RCC 7860 (cell line): ENCODE measurements at regions not wholly inside any gene's neighbourhood (a gene's known extent, or its start where the extent isn't known, plus 50 kb on each side); places are given as distances from the start of the nearest gene placed in this dataset.

Source experiments
- DNase-seq: peaks from one replicate; pipeline ENCODE4 v3.0.0-alpha.2; 2015; ENCODE audit warnings: low spot score
- FAIRE-seq: peaks from 2 replicates; lab custom pipeline; 2012; peaks lifted over from hg19 to GRCh38; lab: Jason Lieb, UNC

DNA sequence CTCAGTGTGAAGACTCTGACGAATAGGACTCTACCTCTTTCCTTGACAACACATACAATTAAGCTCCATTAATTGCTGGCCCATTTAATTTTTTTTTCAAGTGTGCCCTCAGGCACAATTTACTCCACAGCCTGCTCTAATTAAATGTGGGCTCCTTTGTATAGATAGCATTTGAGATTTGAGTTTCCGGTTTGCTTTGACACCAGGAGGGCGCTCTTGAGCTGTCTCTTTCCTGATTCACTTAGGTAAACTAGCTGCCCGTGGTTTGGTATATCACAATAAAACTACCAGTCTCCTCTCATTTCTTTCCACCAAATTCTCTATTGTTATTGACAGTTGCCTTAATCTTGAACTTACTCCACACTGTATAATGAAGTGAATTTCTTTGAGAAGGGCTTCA lies 666.0 kb downstream of the DSC3 start:
- DNase-seq (no peak), FAIRE-seq (no peak)

DNA sequence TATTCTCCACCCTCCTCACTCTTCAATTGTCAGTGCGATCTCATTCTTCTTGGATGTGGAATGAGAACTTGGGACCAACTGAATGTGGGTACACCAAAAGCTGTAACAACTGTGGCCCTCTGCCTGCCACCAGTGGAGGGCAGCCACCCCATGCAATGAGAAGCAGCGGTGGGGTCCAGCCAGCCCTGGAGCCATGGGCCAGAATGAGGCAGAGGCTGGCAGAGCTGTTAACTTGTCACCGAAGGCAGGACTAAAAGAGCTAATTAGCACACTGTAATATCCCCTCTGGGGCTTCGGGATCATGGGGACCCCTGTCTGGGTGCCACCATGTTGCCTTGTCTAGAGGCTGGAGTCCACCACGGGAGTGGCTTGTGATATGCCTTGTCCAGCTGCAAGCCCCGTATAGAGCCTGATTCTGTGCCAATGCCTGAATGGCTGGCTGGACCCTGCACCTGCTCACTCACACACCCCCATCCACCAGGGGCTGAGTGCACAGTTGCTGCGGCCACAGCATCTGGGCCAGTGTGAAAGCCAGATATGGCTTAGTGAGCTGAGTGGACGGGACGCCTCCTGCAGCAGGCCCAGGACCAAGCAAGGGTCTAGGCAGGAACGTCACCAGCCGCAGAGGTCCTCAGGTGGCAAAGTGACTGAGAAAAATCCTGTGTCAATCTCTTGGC lies 680.5 kb downstream of the DSC3 start:
- no peak for FAIRE-seq
- no peak for DNase-seq

DNA sequence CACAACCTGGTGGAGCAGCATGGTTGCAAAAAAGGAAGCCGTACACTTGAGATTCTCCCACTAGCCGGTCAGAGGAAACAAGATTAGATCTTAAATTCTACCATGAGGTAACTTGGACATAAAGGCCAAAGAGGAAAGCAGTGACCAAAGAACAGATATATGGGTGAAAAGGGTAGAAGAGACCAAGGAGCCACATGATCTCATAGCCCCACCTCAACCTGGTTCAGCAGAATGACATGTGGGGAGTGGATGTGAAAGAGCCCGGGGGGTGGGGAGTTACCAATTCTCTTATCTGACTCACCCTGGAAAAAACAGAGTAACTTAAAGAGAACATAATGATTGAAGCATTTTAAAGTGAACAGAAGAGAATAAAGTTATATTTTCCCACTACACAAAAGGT lies 683.0 kb downstream of the DSC3 start:
- FAIRE-seq, result no peak
- DNase-seq, result no peak

DNA sequence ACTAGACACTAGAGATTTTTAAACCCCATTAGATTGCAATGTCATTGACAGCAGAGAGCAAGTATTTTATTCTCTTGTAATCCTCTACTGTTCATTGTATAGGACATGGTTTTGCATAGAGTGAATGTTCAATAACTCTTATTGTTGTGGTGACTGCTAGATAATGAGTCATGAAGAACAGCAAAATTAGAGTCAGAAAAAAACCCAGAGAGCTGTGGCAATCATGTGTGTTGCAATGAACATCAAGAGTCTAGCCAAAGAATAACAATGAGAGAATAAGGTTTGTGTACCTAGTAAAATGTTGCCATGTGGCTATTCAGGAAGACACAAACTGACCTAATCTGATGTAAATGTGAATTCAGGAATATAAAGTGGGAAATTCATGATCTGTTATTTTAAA lies 684.0 kb downstream of the DSC3 start:
- DNase-seq, result no peak
- no peak for FAIRE-seq

DNA sequence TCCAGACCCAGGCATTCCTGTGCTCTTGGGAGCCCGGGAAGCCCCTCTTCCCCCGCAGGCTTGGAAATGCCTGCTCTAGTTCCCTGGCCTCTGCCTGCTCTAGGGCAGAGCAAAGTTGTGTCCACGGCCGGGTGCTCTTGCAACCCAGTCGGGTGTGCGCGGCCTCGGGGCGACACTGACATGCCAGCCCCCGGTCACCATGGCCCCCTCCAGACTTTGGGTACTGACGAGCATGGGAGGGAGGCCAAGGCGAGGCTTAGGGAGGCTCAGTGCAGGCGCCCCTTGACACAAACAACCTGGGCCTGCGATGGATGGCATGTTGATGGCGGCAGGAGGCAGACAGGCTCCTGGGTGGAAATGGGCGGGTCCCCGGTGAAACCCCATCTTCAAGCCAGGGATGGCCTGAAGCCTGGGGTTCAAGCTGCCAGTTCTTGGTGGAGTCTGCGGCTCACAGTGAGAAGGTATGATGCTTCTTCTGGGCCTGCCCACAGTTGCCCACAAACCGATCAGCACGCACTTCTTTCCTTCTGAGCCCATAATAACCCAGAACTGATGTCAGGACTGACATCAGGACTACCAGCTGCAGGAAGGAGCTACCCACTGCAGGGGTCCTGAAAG lies 689.9 kb downstream of the DSC3 start:
- FAIRE-seq (no peak), DNase-seq (no peak)

DNA sequence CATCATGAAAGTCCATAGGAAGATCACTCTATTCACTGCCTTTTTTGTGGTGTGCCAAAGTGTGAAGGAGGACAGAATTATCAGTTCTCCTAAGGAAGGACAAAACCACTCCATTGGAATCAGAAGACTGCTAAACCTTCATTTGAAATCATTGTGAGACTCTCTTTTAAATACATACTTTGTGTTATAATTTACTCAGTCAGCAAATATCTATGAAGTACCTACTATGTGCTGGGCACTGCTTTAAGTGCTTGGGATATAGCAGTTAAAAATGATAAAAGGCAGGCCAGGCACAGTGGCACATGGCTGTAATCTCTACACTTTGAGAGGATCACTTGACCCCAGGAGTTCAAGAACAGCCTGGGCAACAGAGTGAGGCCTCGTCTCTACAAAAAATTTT lies 692.3 kb downstream of the DSC3 start:
- no peak for FAIRE-seq
- DNase-seq, result no peak

DNA sequence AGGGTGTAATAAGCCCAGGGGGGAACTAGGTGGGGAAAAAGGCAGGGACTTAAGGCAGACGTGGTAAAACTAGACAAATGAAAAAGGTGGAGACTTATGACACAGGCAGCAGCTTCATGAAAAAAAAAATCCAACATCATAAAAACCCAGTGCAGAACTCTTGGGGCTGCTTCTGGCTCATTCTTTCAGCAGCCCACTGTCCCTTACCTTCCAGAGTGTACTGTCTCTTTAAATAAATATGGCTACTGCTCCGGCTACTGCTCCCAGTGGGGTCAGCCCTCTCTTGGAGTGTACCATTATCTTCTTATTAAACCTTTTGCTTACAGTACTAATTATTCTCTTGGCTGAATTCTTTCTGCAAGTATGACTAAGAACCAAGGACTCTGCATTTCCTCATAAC lies 699.5 kb downstream of the DSC3 start:
- FAIRE-seq, result no peak

DNA sequence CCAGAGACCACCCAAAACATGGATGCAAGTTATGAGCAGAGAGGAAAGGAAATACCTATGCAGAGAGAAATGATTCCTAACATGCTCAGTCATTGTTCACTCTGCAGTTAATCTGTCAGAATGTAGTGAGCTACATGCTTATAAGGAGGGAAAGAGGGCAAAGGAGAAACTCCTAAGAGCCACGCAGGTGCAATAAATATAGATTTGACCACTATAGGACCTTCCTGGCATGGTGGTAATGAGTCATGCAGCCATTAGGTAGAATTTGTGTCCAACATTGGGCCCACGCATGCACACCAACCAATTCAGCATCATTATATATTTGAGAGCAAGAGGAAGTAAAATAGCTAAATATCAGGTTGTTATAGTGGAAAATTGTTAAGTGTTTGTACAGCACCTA lies 699.9 kb downstream of the DSC3 start:
- FAIRE-seq (no peak), DNase-seq (no peak)

More for the DNA sequence above, 699.5 kb downstream of the DSC3 start:
- no peak for DNase-seq

DNA sequence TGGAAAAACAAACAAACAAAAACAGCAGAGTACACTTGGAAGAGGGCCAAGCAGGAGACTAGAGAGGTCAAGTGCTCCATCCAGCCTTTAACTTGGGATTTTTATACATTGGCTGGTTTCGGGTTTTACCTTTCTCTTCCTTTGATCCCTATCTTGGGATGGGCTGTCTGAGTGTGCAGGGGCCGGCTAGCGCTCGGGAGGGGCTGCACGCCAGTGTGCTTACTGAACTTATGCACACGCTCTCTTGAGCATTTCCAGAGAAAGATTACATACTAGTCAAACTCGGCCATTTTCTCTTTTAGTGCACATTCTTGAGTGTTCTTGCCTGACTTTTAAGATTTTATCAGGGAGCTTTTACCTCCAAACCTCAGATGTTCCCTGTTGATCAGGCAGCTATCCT lies 707.8 kb downstream of the DSC3 start:
- FAIRE-seq, result no peak
- no peak for DNase-seq

DNA sequence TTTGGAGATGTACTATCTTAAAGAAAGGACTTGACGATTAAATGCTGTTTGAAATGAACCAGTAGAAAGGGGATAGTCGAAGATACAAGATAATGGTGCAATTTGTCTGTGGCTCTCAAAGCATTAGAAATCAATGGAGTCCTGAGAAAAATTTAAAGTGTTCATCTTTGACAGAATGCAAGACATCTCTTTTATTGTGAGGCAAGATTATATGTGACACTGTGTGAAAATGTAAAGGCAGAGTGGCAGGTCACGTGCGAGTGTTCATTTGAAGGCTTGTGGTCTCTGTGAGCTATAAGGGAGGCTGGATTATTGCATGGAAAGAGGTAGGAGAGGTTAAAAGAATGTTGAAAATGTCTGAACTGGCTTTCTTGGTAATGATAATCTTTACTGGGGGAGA lies 709.2 kb downstream of the DSC3 start:
- FAIRE-seq, result no peak
- no peak for DNase-seq

DNA sequence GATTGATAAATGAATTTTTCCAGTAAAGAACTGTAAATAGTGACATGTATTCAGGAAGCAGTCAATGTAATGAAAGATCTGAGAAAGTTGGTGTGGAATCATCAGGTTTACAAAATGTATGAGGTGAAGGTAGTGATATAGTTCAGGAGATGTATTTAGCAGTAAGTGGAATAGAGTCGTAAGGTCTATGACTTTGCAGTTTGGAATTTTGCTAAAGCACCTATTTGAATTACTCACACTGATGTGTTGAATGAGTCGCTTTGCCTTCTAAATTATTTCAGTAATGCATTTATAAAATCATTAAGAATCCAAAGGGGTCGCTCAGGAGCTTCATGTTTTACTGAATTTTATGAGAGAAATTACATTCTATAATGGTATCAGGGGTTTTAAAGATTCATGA lies 713.7 kb downstream of the DSC3 start:
- FAIRE-seq, result no peak
- DNase-seq, result no peak

DNA sequence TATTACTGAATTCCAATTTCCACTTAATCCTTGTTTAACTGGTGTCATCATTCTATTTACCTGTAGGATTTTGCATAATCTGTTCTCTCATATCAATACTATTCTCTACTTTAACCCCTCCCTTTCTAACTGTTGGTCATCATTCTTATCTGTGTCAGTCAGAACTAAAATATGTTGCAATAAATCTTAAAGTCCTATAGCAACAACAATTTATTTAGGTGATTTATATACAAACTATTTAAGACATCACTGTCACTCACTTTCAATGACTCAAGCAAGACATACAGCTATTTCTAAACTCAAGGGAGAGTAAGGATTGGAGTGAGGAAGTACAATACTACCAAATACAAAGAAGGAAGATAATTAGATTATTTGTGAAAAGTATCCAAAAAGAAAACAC lies 740.4 kb downstream of the DSC3 start:
- DNase-seq (no peak), FAIRE-seq (no peak)

DNA sequence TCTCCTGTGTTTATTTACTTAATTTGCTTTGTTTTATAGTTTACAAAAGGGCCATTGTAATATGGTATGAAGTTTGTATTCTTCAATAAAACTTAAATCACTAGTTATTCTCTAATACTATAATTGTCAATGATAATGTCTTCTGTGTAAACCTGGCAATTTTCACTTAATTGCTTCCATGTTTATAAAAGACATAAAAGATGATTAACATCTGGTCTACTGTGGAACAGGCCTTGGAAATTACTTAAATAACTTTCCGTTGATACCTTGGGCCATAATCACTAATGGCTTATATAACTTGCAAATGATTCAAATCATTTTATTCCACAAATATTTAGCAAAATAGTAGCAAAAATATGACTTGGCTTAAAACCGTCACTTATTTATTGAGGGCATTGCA lies 743.8 kb downstream of the DSC3 start:
- no peak for FAIRE-seq
- no peak for DNase-seq

DNA sequence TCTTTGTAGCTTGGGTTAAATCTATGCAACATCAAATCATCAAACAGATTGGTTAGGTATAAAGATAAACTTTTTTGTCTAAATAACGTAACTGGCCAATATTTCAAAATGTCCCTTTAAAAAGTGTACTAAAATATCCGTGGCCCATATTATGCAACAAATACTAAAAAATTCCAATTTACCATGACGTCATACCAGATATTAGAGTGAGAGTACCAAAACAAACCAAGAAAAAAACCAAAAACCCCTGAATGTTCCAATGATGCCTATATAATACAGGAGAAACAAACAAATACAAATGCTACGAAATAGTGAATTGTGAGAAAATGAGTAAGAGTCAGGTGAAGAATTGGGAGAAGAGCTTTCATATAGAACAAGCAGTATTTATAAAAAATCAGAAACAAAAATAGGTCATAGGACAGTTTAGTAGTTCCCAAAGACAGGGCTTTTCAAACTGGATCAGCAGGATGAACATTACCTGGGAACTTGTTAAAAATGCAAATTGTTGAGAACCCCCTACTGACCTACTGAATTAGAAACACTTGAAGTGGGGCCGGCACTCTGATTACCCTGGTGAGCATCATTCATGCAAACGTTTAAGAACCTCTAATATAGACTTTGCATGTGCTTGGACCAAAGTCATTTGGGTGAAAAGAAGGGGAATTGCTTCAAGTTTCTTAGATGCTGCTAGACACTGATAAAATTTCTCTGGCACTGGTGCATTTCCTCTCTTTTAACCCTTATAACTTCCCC lies 753.7 kb downstream of the DSC3 start:
- DNase-seq (no peak), FAIRE-seq (no peak)

DNA sequence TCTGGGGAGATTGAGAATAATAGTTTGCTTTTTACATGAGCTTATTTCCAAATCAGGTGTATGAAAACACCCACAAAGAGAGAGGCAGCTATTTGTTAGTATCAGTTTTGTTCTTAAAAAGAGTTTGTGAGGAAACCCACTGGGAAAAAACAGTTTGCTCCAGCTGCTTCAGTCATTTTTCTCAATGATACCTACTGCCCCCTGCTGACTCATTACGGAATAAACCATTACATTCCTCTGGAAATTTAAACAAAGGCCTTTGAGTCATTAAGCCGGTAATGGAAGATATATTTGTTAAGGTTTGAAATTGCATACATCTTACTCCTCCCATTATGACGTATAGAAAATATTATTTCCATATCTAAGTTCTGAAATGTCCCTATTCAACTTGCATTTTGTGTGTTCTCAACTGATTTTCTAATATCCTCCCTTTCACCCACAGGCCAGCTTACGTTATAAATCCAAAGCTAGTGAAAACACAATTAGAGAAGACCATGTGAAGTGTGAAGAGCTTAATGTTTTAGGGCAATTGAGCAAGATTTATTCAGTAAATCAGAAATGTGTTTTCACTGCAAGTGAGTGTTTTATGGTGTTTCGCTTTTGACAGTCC lies 761.6 kb downstream of the DSC3 start:
- FAIRE-seq, result peak; percentile 16

DNA sequence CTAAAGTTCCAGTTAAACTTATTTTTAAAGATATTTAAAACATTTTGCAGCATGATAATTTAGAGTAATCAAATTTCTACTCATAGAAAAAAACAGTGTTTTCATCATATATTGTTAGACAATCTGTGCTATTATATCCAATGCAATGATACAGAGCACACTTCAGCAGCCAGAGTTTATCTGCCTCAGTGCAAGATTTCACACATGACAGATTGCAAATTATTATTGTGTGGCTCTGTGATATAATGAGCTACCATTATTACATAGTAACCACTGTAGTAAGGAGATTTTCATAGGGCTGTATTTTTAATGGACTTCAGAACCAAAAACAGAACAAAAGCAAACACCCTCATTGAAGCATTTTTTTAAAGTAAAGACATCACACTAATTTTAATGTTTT lies 762.4 kb downstream of the DSC3 start:
- FAIRE-seq (no peak), DNase-seq (no peak)

More for the DNA sequence above, 761.6 kb downstream of the DSC3 start:
- peak; percentile 19 for DNase-seq

DNA sequence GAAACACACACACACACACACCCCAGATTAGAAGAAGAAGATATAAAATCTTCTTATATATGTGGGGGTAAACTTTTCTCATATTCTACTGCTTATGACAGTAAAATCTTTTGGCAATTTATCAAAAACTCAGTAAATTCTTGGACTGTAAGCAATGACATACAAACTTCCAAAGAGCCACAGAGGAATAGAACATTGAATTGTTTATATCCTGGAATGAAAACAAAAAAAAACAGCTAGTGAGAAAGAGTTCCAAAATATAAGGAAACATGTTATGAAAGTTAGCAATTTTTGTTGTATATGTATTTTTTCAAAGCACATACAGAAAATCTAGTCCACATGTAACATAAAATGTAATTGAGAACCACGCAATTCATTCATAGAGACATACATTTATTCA lies 764.9 kb downstream of the DSC3 start:
- no peak for FAIRE-seq
- no peak for DNase-seq

DNA sequence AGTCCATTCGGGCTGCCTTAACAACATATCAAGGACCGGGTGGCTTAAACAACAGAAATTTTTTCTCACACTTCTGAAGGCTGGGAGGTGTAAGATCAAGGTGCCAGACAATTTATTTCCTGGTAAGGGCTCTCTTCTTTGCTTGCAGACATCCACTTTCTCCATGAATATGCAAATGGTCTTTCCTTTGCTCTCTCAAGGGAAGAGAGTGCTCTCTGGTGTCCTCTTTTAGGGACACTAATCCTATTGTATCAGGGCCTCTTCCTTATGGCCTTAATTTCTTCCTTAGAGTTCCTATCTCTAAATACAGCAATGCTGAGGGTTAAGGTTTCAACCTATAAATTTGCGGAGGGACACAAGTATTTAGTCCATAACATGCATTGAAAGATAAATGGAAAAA lies 770.8 kb downstream of the DSC3 start:
- no peak for DNase-seq
- no peak for FAIRE-seq

DNA sequence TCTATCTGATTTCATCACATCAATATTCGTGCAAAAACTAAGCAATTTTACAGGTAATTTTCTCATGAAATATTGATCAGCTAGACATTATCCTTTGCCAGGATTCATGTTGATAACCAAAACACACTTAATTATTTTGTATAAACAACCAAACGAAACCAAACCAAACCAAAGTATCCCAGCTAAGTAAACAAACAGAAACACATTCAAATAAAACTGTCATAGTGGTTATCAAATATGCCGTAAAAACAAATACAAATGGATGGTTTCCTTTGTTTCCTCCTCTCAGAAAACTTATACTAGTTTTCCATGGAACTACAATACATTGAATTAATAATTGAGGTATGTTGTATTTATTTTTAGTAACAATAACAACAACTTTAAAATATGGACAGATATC lies 777.4 kb downstream of the DSC3 start:
- FAIRE-seq, result no peak
- no peak for DNase-seq

DNA sequence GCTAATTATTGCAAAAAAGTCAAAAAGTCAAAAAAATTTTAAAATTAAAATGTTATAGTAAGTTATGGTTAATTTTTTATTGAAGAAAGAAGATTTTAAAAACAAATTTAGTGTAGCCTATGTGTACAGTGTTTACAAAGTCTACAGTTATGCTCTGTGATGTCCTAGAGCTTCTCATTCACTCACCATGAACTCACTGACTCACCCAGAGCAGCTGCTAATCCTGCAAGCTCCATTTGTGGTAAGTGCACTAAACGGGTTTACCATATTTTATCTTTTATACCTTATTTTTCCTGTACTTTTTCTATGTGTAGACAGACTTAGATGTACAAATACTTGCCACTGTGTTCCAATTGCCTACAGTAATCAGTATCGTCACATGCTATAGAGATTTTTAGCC lies 788.2 kb downstream of the DSC3 start:
- DNase-seq (no peak), FAIRE-seq (no peak)

DNA sequence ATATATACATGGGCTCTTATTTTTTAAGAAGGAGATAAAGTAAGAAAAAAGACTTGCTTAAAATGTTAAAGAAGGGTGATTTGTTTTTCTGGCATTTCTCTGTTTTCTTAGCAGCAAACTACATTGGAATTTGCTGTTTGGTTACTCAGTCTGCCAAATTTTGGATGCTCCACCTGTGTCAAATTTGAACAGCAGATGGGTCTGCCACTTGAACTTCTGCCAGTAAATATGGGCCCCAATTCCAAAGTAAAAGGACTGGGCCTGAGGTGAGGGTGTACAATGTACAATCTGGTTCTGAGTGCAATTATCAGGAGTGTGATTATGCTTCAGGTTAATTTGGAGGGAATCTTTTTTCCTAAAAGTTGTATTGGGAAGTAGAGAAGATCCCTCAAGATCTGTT lies 794.5 kb downstream of the DSC3 start:
- FAIRE-seq, result no peak
- DNase-seq, result no peak
